HL-60 (cell line): ENCODE measurements at regions not wholly inside any gene's neighbourhood (a gene's known extent, or its start where the extent isn't known, plus 50 kb on each side); places are given as distances from the start of the nearest gene placed in this dataset.

ENCODE experiments used
- DNase-seq, 2 experiments: peaks; one replicate each; pipeline ENCODE4 v3.0.0-alpha.2; 2010 to 2020; ENCODE audit warnings: low read depth in 1 of 2, low spot score in 1 of 2
- H3K27ac ChIP-seq: fragments of 250-450 bp; sonication (Bioruptor Pico); replicated peaks from 2 replicates; pipeline ENCODE4 v1.5.1; 2020; ENCODE audit warnings: mild to moderate bottlenecking, moderate library complexity
- H3K27me3 ChIP-seq: fragments of 250-450 bp; sonication (Bioruptor Pico); 2 replicates; pipeline ENCODE4 v1.5.1; 2021; ENCODE audit warnings: mild to moderate bottlenecking, moderate library complexity; ENCODE audit not compliant: insufficient read depth, poor library complexity, severe bottlenecking
- H3K4me3 ChIP-seq: replicated peaks from 2 replicates; pipeline ENCODE4 v1.5.1; 2011; ENCODE audit warnings: mild to moderate bottlenecking, control low read depth, low read length; ENCODE audit not compliant: insufficient read depth
- CTCF ChIP-seq: IDR thresholded peaks from one replicate; pipeline ENCODE4 v1.5.1; 2011; ENCODE audit warnings: low read length, control low read depth, inconsistent platforms; ENCODE audit not compliant: insufficient read depth
- GABPA ChIP-seq: IDR thresholded peaks from 2 replicates; pipeline ENCODE4 v1.6.1; 2012; ENCODE audit warnings: low read depth
- POLR2AphosphoS5 ChIP-seq: IDR thresholded peaks from 2 replicates; pipeline ENCODE4 v1.6.1; 2012; ENCODE audit warnings: low read depth
- SPI1 ChIP-seq: IDR thresholded peaks from 2 replicates; pipeline ENCODE4 v1.6.1; 2012; ENCODE audit warnings: low read depth, mild to moderate bottlenecking, borderline replicate concordance
- TF ChIP-seq, protein P1 (sequence below): IDR thresholded peaks from 2 replicates; pipeline ENCODE4 v1.6.1; 2012; ENCODE audit warnings: low read depth; ENCODE audit not compliant: insufficient replicate concordance

DNA sequence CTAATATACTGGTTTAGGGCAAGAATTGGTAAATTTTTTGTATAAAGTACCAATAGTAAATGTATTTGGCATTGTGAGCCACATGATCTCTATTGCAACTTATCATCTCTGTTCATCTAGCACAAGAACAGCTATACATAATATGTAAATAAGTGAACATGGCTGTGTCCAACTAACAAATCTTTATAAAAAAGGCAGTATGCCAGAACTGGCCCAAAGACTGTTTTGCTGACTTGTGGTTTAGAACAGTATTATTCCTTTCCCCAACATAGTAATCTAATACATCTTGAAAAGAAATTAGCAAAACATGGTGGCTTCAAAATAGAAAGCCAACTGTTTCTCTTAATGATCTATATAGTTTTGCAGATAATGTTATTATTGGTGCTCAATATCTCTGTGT is 441.4 kb upstream of the CELF4 start:
- Histone ChIP-seq H3K27ac (no peak overlapping the region), H3K27me3 (peaks cover 2% of the 10 kb centered on the region), H3K4me3 (no peak overlapping the region)
- TF ChIP-seq CTCF = no peak
- no peak for TF ChIP-seq SPI1
- TF ChIP-seq GABPA = no peak
- TF ChIP-seq POLR2AphosphoS5 = no peak
- TF ChIP-seq, protein P1, sequence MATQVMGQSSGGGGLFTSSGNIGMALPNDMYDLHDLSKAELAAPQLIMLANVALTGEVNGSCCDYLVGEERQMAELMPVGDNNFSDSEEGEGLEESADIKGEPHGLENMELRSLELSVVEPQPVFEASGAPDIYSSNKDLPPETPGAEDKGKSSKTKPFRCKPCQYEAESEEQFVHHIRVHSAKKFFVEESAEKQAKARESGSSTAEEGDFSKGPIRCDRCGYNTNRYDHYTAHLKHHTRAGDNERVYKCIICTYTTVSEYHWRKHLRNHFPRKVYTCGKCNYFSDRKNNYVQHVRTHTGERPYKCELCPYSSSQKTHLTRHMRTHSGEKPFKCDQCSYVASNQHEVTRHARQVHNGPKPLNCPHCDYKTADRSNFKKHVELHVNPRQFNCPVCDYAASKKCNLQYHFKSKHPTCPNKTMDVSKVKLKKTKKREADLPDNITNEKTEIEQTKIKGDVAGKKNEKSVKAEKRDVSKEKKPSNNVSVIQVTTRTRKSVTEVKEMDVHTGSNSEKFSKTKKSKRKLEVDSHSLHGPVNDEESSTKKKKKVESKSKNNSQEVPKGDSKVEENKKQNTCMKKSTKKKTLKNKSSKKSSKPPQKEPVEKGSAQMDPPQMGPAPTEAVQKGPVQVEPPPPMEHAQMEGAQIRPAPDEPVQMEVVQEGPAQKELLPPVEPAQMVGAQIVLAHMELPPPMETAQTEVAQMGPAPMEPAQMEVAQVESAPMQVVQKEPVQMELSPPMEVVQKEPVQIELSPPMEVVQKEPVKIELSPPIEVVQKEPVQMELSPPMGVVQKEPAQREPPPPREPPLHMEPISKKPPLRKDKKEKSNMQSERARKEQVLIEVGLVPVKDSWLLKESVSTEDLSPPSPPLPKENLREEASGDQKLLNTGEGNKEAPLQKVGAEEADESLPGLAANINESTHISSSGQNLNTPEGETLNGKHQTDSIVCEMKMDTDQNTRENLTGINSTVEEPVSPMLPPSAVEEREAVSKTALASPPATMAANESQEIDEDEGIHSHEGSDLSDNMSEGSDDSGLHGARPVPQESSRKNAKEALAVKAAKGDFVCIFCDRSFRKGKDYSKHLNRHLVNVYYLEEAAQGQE = no peak
- DNase-seq = no peak

DNA sequence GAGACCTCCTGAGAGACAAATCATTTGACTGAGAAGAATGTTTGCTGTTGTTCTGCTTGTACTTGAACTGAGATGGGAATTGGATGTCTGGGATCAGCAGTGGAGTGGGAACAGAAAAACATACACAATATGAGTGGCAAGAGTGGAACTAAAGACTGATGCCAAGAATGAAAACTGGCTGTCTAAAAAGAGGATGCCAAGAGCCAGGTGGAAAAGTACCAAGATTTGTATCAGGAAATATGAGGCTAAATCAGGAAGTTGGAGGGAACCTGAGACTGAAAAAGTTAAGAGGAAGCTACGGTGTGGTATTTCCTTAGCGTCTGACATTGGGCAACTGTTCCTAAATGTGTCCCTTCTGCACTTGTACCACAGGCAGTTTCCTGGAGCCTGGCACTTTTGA is 440.9 kb upstream of the CELF4 start:
- no peak overlapping the region for H3K4me3 ChIP-seq
- H3K27me3 ChIP-seq = no peaks in the 10 kb centered on the region
- H3K27ac ChIP-seq = no peak overlapping the region
- no peak for DNase-seq
- no peak for TF ChIP-seq GABPA
- TF ChIP-seq, protein P1 = no peak
- no peak for TF ChIP-seq SPI1
- no peak for TF ChIP-seq CTCF
- TF ChIP-seq POLR2AphosphoS5 = no peak

- DNase-seq = no peak
- H3K27me3 ChIP-seq = no peaks in the 10 kb centered on the region
- H3K4me3 ChIP-seq = no peak overlapping the region
- TF ChIP-seq POLR2AphosphoS5 = no peak
- TF ChIP-seq GABPA = no peak
- no peak overlapping the region for H3K27ac ChIP-seq
These were observed 432.1 kb upstream of the CELF4 start for GRCh38 chr18:37997695-37998094.

DNA sequence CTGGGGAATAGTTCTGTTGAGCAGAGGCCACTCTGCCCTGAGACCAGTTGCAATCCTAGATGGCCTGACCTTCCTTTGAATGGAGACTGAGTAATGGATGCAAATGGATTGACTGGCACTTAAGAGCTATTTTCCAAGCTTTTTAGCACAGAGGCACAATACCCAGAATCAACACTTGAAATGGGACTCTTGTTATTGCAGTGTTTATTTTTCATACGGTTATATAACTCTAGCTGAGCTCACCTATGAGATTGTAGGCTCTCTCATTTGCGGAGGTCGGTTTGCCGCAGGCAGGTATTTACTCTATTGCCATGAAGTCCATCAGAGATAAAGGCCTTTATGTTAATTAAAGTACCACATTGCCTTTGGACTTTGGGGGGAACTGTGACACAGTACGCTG is 422.3 kb upstream of the CELF4 start:
- no peak for TF ChIP-seq POLR2AphosphoS5
- no peak for TF ChIP-seq CTCF
- TF ChIP-seq, protein P1 = no peak
- TF ChIP-seq GABPA = no peak
- TF ChIP-seq SPI1 = no peak
- H3K27ac ChIP-seq = no peak overlapping the region
- H3K4me3 ChIP-seq = no peak overlapping the region
- H3K27me3 ChIP-seq = no peaks in the 10 kb centered on the region
- DNase-seq = no peak
